CD8-positive, alpha-beta memory T cell (primary cell): ENCODE measurements at regions not wholly inside any gene's neighbourhood (a gene's known extent, or its start where the extent isn't known, plus 50 kb on each side); places are given as distances from the start of the nearest gene placed in this dataset.
"Not testable (repeated sequence)": the region's sequence is repeated elsewhere in the genome, so short reads cannot be mapped to it uniquely, and the experiment has no call there.

ENCODE experiments used
- CTCF ChIA-PET: fragments of 350-600 bp; sonication (Branson Sonifier 250); formaldehyde crosslinking; loops from one replicate; lab custom pipeline; 2021; ENCODE audit warnings: antibody characterized with exemption; lab: Charles Lee
- POLR2A ChIA-PET: fragments of 350-600 bp; sonication (Branson Sonifier 250); formaldehyde crosslinking; loops from one replicate; lab custom pipeline; 2021; ENCODE audit warnings: antibody characterized with exemption; lab: Charles Lee
- DNase-seq, 5 donors: peaks; one replicate each; pipeline versions ENCODE4 v3.0.0 to v3.0.0-alpha.2; 2020 to 2022; ENCODE audit warnings: mixed read lengths in 1 of 5
- H3K27ac ChIP-seq: one replicate; pipeline ENCODE4 v1.7.0; 2013; ENCODE audit warnings: low read depth, mild to moderate bottlenecking, low read length, moderate library complexity
- H3K27me3 ChIP-seq: 2 replicates; pipeline ENCODE4 v1.7.0; 2013; ENCODE audit warnings: low read length, mild to moderate bottlenecking; ENCODE audit not compliant: insufficient read depth, poor library complexity, severe bottlenecking
- H3K36me3 ChIP-seq: 2 replicates; pipeline ENCODE4 v1.7.0; 2013; ENCODE audit warnings: mild to moderate bottlenecking, low read length, moderate library complexity; ENCODE audit not compliant: insufficient read depth
- H3K4me1 ChIP-seq: 2 replicates; pipeline ENCODE4 v1.7.0; 2013; ENCODE audit warnings: mild to moderate bottlenecking, low read length, moderate library complexity; ENCODE audit not compliant: insufficient read depth
- H3K4me3 ChIP-seq: 2 replicates; pipeline ENCODE4 v1.7.0; 2013; ENCODE audit warnings: mild to moderate bottlenecking, low read length
- H3K9me3 ChIP-seq: 2 replicates; pipeline ENCODE4 v1.7.0; 2013; ENCODE audit warnings: mild to moderate bottlenecking, low read length
- H3K27ac Mint-ChIP-seq, 8 donors: one replicate each; pipeline ENCODE4 v1.8.0; 2020 to 2021; ENCODE audit warnings: mixed read lengths in 8 of 8, mild to moderate bottlenecking in 6 of 8, inconsistent platforms in 3 of 8, moderate library complexity in 3 of 8
- H3K27me3 Mint-ChIP-seq, 2 donors: one replicate each; pipeline ENCODE4 v1.8.0; 2020 to 2021; ENCODE audit warnings: mixed read lengths in 2 of 2, mild to moderate bottlenecking in 1 of 2, moderate library complexity in 1 of 2
- H3K36me3 Mint-ChIP-seq, 3 donors: one replicate each; pipeline ENCODE4 v1.8.0; 2020 to 2021; ENCODE audit warnings: mixed read lengths in 3 of 3, inconsistent platforms in 1 of 3, mild to moderate bottlenecking in 1 of 3
- H3K4me1 Mint-ChIP-seq, 3 donors: one replicate each; pipeline ENCODE4 v1.8.0; 2020 to 2021; ENCODE audit warnings: mixed read lengths in 3 of 3, inconsistent platforms in 1 of 3, mild to moderate bottlenecking in 1 of 3
- H3K4me3 Mint-ChIP-seq, 7 donors: one replicate each; pipeline ENCODE4 v1.8.0; 2020 to 2021; ENCODE audit warnings: mixed read lengths in 7 of 7, mild to moderate bottlenecking in 6 of 7, moderate library complexity in 4 of 7, inconsistent platforms in 2 of 7
- H3K9me3 Mint-ChIP-seq, 5 donors: one replicate each; pipeline ENCODE4 v1.8.0; 2020 to 2022; ENCODE audit warnings: mixed read lengths in 5 of 5, mild to moderate bottlenecking in 3 of 5, moderate library complexity in 2 of 5, inconsistent platforms in 1 of 5

DNA sequence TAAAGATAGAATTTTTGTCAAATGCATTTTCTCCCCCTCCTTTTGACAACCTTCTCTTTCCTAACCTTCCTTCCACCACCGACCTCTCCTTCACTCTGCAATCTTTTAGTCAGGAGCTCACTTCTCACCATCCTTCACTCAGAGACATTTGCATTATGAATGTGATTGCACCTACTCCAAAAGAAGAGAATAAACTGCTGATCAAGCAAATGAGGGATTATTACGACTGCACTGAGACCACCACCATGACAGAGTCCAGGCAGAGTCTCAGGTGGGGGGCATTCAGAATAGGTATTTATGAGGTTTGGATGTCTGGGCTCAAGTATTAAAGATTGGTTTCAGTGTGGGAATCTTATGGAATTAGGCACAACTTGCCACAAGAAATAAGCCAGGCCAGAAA is 483.9 kb downstream of the PTH2R start:
- Mint-ChIP-seq H3K36me3 (peaks cover 0 to 2% (median 0%) of the 10 kb centered on the region in 3 donors), H3K4me1 (no peaks in the 10 kb centered on the region), H3K27ac (no peak overlapping the region), H3K9me3 (peaks cover 3 to 9% (median 8%) of the 10 kb centered on the region in 5 donors), H3K4me3 (no peak overlapping the region), H3K27me3 (peaks cover 0 to 3% of the 10 kb centered on the region in 2 donors)
- Histone ChIP-seq H3K27me3 (no peaks in the 10 kb centered on the region), H3K9me3 (no peaks in the 10 kb centered on the region), H3K4me1 (no peaks in the 10 kb centered on the region), H3K4me3 (no peak overlapping the region), H3K27ac (no peak overlapping the region), H3K36me3 (no peaks in the 10 kb centered on the region)
- POLR2A ChIA-PET: no interaction called here
- no peak for DNase-seq
- CTCF ChIA-PET: no interaction called here

DNA sequence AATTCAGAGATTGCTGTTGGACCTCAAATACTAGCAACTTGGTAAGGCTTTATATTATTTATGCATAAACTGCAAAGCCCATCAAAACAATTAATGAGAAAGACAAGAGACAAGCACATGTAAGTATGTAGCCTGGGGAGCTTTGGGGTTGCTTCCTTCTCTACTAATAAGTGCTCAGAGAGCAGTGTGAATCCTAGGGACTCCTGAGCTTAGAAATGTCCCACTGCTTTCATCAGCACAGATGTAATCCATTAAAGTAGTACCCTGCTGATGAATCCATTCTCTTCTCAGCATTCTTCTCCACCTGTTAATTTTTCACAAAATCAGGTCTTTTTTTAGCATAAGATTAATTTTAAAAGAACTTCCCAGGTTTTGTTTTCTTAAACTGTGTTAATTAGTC is 485.6 kb downstream of the PTH2R start:
- H3K36me3 Mint-ChIP-seq: no peaks in the 10 kb centered on the region
- ChIA-PET CTCF (no interaction called here), POLR2A (no interaction called here)
- H3K4me3 ChIP-seq: no peak overlapping the region
- no peaks in the 10 kb centered on the region for H3K9me3 ChIP-seq
- no peak overlapping the region for H3K4me3 Mint-ChIP-seq
- no peaks in the 10 kb centered on the region for H3K36me3 ChIP-seq
- no peaks in the 10 kb centered on the region for H3K27me3 ChIP-seq
- no peaks in the 10 kb centered on the region for H3K4me1 Mint-ChIP-seq
- H3K4me1 ChIP-seq: no peaks in the 10 kb centered on the region
- H3K9me3 Mint-ChIP-seq: peaks cover 3 to 12% (median 9%) of the 10 kb centered on the region in 5 donors
- peaks cover 0 to 3% of the 10 kb centered on the region in 2 donors for H3K27me3 Mint-ChIP-seq
- no peak overlapping the region for H3K27ac ChIP-seq
- no peak overlapping the region for H3K27ac Mint-ChIP-seq
- no peak for DNase-seq

GRCh38 chr2:208906330-208906729 is 499.7 kb downstream of the PTH2R start:
- Mint-ChIP-seq H3K9me3 (peaks cover 0 to 8% (median 5%) of the 10 kb centered on the region in 5 donors), H3K27ac (no peak overlapping the region), H3K36me3 (no peaks in the 10 kb centered on the region), H3K4me1 (no peaks in the 10 kb centered on the region), H3K4me3 (no peak overlapping the region), H3K27me3 (no peaks in the 10 kb centered on the region)
- Histone ChIP-seq H3K27me3 (no peaks in the 10 kb centered on the region), H3K36me3 (no peaks in the 10 kb centered on the region), H3K4me3 (no peak overlapping the region), H3K4me1 (no peaks in the 10 kb centered on the region), H3K9me3 (no peaks in the 10 kb centered on the region), H3K27ac (no peak overlapping the region)
- POLR2A ChIA-PET: no interaction called here
- no peak for DNase-seq
- CTCF ChIA-PET: no interaction called here

DNA sequence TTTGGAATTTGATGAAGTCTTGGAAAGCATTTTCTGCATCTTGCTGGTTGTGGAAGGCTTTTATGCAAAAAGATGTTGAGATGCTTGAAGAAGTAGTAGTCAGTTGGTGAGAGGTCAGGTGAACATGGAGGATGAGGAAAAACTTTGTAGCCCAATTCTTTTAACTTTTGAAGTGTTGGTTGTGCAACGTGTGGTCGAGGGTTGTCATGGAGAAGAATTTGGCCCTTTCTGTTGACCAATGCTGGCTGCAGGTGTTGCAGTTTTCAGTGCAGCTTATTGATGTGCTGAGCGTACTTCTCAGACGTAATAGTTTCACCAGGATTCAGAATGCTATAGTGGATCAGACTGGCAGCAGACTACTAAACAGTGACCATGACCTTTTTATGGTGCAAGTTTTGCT is 508.4 kb upstream of the MAP2 start:
- no peak overlapping the region for H3K4me3 ChIP-seq
- Mint-ChIP-seq H3K4me1 (no peaks in the 10 kb centered on the region), H3K9me3 (peaks cover 0 to 9% (median 4%) of the 10 kb centered on the region in 5 donors), H3K27ac (no peak overlapping the region), H3K4me3 (no peak overlapping the region), H3K27me3 (no peaks in the 10 kb centered on the region), H3K36me3 (no peaks in the 10 kb centered on the region)
- POLR2A ChIA-PET: no interaction called here
- H3K9me3 ChIP-seq: no peaks in the 10 kb centered on the region
- no peaks in the 10 kb centered on the region for H3K4me1 ChIP-seq
- no peaks in the 10 kb centered on the region for H3K36me3 ChIP-seq
- CTCF ChIA-PET: no interaction called here
- H3K27ac ChIP-seq: no peak overlapping the region
- no peaks in the 10 kb centered on the region for H3K27me3 ChIP-seq
- DNase-seq: no peak

DNA sequence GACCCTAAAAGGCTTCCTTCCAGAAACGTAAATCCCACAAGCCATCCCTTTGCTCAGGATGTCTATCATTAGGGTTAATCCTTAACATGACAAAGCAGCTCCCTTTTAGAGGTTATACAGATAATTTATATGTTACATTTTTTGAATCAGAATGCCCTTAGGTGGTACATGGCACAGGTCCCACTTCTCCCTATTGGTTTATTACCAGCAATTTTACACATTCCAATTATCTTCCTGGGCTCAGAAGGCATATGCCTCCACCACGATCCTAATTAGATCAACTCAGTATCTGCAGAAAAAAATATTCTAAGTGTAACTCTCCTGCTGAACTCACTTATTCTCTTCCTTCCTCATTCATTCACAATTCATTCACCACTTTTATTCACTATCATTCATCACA is 507.0 kb upstream of the MAP2 start:
- Mint-ChIP-seq H3K27me3 (no peaks in the 10 kb centered on the region), H3K4me3 (no peak overlapping the region), H3K27ac (no peak overlapping the region), H3K9me3 (peaks cover 0 to 13% (median 7%) of the 10 kb centered on the region in 5 donors), H3K4me1 (no peaks in the 10 kb centered on the region), H3K36me3 (no peaks in the 10 kb centered on the region)
- Histone ChIP-seq H3K27ac (no peak overlapping the region), H3K36me3 (no peaks in the 10 kb centered on the region), H3K4me1 (no peaks in the 10 kb centered on the region), H3K9me3 (no peaks in the 10 kb centered on the region), H3K27me3 (no peaks in the 10 kb centered on the region), H3K4me3 (no peak overlapping the region)
- POLR2A ChIA-PET: no interaction called here
- no peak for DNase-seq
- CTCF ChIA-PET: no interaction called here

GRCh38 chr2:208921358-208921757 is 502.5 kb upstream of the MAP2 start:
- H3K4me1 Mint-ChIP-seq, H3K4me3 ChIP-seq, CTCF ChIA-PET, H3K36me3 Mint-ChIP-seq, H3K9me3 ChIP-seq, DNase-seq, H3K27me3 ChIP-seq, H3K4me1 ChIP-seq, H3K4me3 Mint-ChIP-seq, H3K36me3 ChIP-seq, H3K27ac ChIP-seq, H3K27me3 Mint-ChIP-seq, POLR2A ChIA-PET, H3K27ac Mint-ChIP-seq: not testable (repeated sequence)
- H3K9me3 Mint-ChIP-seq: peaks cover 2 to 24% (median 15%) of the 10 kb centered on the region in 5 donors

GRCh38 chr2:208927867-208928266 is 496.0 kb upstream of the MAP2 start:
- ChIA-PET CTCF (no interaction called here), POLR2A (no interaction called here)
- Mint-ChIP-seq H3K27me3 (no peaks in the 10 kb centered on the region), H3K36me3 (no peaks in the 10 kb centered on the region), H3K27ac (no peak overlapping the region), H3K9me3 (peaks cover 7 to 20% (median 14%) of the 10 kb centered on the region in 5 donors), H3K4me1 (no peaks in the 10 kb centered on the region), H3K4me3 (no peak overlapping the region)
- Histone ChIP-seq H3K9me3 (no peaks in the 10 kb centered on the region), H3K27ac (no peak overlapping the region), H3K4me3 (no peak overlapping the region), H3K36me3 (no peaks in the 10 kb centered on the region), H3K4me1 (no peaks in the 10 kb centered on the region), H3K27me3 (no peaks in the 10 kb centered on the region)
- DNase-seq: no peak

- Mint-ChIP-seq H3K36me3 (no peaks in the 10 kb centered on the region), H3K27me3 (no peaks in the 10 kb centered on the region), H3K27ac (no peak overlapping the region), H3K4me1 (no peaks in the 10 kb centered on the region), H3K9me3 (peaks cover 7 to 19% (median 8%) of the 10 kb centered on the region in 5 donors), H3K4me3 (no peak overlapping the region)
- H3K36me3 ChIP-seq: no peaks in the 10 kb centered on the region
- DNase-seq: no peak
- no peak overlapping the region for H3K27ac ChIP-seq
- no peaks in the 10 kb centered on the region for H3K27me3 ChIP-seq
- no peak overlapping the region for H3K4me3 ChIP-seq
- CTCF ChIA-PET: no interaction called here
- no peaks in the 10 kb centered on the region for H3K9me3 ChIP-seq
- H3K4me1 ChIP-seq: no peaks in the 10 kb centered on the region
- POLR2A ChIA-PET: no interaction called here
Measured at GRCh38 chr2:208929139-208929864, 494.5 kb upstream of the MAP2 start.
